Natural killer cell (primary cell): ENCODE measurements at regions not wholly inside any gene's neighbourhood (a gene's known extent, or its start where the extent isn't known, plus 50 kb on each side); places are given as distances from the start of the nearest gene placed in this dataset.

ENCODE experiments used
- ATAC-seq, 3 donors: fragments of 150-1000 bp in 2 of 3; fragments of 200-7000 bp in 1 of 3; cut with Tn5 transposase; 1 replicate in 1 of 3; 2 replicates in 2 of 3; pipeline ENCODE4 v1.10.0; 2021; ENCODE audit warnings: mild to moderate bottlenecking in 2 of 3, moderate library complexity in 2 of 3
- DNase-seq, 2 donors: peaks; one replicate each; pipeline versions ENCODE4 v3.0.0 to v3.0.0-alpha.2; 2013 to 2021; ENCODE audit warnings: mixed read lengths in 1 of 2
- H3K27ac ChIP-seq: one replicate; pipeline ENCODE4 v1.5.1; 2013; ENCODE audit warnings: mild to moderate bottlenecking, low read length
- H3K27me3 ChIP-seq: one replicate; pipeline ENCODE4 v1.6.1; 2013; ENCODE audit warnings: low read length; ENCODE audit not compliant: control insufficient read depth, insufficient read depth
- H3K36me3 ChIP-seq: one replicate; pipeline ENCODE4 v1.6.1; 2013; ENCODE audit warnings: low read length; ENCODE audit not compliant: control insufficient read depth, insufficient read depth
- H3K4me1 ChIP-seq: one replicate; pipeline ENCODE4 v1.6.1; 2013; ENCODE audit warnings: low read length; ENCODE audit not compliant: control insufficient read depth, insufficient read depth
- H3K4me3 ChIP-seq: one replicate; pipeline ENCODE4 v1.5.1; 2013; ENCODE audit warnings: low read length
- H3K9me3 ChIP-seq: one replicate; pipeline ENCODE4 v1.6.1; 2013; ENCODE audit warnings: low read length; ENCODE audit not compliant: control insufficient read depth, insufficient read depth
- H3K27ac Mint-ChIP-seq, 2 donors: one replicate each; pipeline ENCODE4 v1.8.0; 2022; ENCODE audit warnings: mild to moderate bottlenecking in 2 of 2, mixed read lengths in 2 of 2, moderate library complexity in 1 of 2
- H3K27me3 Mint-ChIP-seq, 2 donors: one replicate each; pipeline ENCODE4 v1.8.0; 2022; ENCODE audit warnings: low read depth in 2 of 2, mixed read lengths in 2 of 2
- H3K36me3 Mint-ChIP-seq: one replicate; pipeline ENCODE4 v1.8.0; 2022; ENCODE audit warnings: mixed read lengths
- H3K4me1 Mint-ChIP-seq, 2 donors: one replicate each; pipeline ENCODE4 v1.8.0; 2022; ENCODE audit warnings: mixed read lengths in 2 of 2
- H3K4me3 Mint-ChIP-seq: one replicate; pipeline ENCODE4 v1.8.0; 2022; ENCODE audit warnings: mild to moderate bottlenecking, moderate library complexity, mixed read lengths
- H3K9me3 Mint-ChIP-seq, 2 donors: one replicate each; pipeline ENCODE4 v1.8.0; 2022; ENCODE audit warnings: mixed read lengths in 2 of 2
- WGBS: methylation state at CpG from one replicate; pipeline ENCODE4 v1.1.7; 2013; ENCODE audit warnings: missing lambda C conversion rate; ENCODE audit not compliant: insufficient coverage; 5-methylcytosine and 5-hydroxymethylcytosine counted together
- intact Hi-C: fragments of 100-400 bp; cut with micrococcal nuclease; formaldehyde crosslinking; loops from one replicate; pipeline ENCODE4 v1.14.2; 2022
- TF ChIP-seq, protein P1 (sequence below): fragments of 200-600 bp; IDR thresholded peaks from one replicate; pipeline ENCODE4 v1.8.0; 2022; ENCODE audit warnings: antibody characterized with exemption

DNA sequence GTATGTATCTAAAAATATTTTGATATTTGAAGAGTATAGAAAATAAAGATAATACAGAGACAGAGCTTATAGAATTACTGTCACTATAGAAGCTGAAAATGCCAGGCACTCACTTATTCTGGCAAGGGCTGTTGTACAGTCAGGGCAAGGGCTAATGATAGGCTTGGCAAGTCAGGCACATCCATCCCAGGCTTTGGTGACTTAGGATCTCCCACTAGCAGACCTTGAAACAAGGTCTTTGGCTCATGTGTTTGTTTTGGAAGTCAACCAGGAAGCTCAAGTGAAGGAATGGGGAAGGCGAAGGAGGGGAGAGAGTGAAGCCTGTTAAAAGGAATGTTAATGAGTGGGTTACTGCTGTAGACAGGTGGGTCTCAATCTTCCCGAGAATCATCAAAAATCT lies 199.1 kb upstream of the SUCLG2 start:
- Histone ChIP-seq H3K4me1 (no peaks in the 10 kb centered on the region), H3K9me3 (no peaks in the 10 kb centered on the region), H3K27ac (no peak overlapping the region), H3K27me3 (no peaks in the 10 kb centered on the region), H3K36me3 (no peaks in the 10 kb centered on the region), H3K4me3 (no peak overlapping the region)
- H3K4me3 Mint-ChIP-seq, result no peak overlapping the region
- H3K36me3 Mint-ChIP-seq, result no peaks in the 10 kb centered on the region
- H3K27me3 Mint-ChIP-seq, result peaks cover 12 to 23% of the 10 kb centered on the region in 2 donors
- intact Hi-C loops, result no loop called here
- 91% methylated on average over 2 of the region's 2 CpGs for WGBS
- DNase-seq (no peak), ATAC-seq (no peak)
- TF ChIP-seq, protein P1, sequence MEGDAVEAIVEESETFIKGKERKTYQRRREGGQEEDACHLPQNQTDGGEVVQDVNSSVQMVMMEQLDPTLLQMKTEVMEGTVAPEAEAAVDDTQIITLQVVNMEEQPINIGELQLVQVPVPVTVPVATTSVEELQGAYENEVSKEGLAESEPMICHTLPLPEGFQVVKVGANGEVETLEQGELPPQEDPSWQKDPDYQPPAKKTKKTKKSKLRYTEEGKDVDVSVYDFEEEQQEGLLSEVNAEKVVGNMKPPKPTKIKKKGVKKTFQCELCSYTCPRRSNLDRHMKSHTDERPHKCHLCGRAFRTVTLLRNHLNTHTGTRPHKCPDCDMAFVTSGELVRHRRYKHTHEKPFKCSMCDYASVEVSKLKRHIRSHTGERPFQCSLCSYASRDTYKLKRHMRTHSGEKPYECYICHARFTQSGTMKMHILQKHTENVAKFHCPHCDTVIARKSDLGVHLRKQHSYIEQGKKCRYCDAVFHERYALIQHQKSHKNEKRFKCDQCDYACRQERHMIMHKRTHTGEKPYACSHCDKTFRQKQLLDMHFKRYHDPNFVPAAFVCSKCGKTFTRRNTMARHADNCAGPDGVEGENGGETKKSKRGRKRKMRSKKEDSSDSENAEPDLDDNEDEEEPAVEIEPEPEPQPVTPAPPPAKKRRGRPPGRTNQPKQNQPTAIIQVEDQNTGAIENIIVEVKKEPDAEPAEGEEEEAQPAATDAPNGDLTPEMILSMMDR, result no peak
- H3K27ac Mint-ChIP-seq, result no peak overlapping the region
- H3K9me3 Mint-ChIP-seq, result peaks cover 0 to 4% of the 10 kb centered on the region in 2 donors
- peaks cover 0 to 4% of the 10 kb centered on the region in 2 donors for H3K4me1 Mint-ChIP-seq

- intact Hi-C loops, result no loop called here
- Mint-ChIP-seq H3K36me3 (no peaks in the 10 kb centered on the region), H3K4me1 (no peaks in the 10 kb centered on the region)
Observed at GRCh38 chr3:67848299-67848698, 193.9 kb upstream of the SUCLG2 start.

GRCh38 chr3:67846166-67846565 lies 191.8 kb upstream of the SUCLG2 start:
- peaks cover 3 to 11% of the 10 kb centered on the region in 2 donors for H3K27me3 Mint-ChIP-seq
- Histone ChIP-seq H3K4me1 (no peaks in the 10 kb centered on the region), H3K4me3 (no peak overlapping the region), H3K27me3 (no peaks in the 10 kb centered on the region), H3K36me3 (no peaks in the 10 kb centered on the region), H3K27ac (no peak overlapping the region), H3K9me3 (no peaks in the 10 kb centered on the region)
- TF ChIP-seq, protein P1, result no peak
- no peak overlapping the region for H3K4me3 Mint-ChIP-seq
- H3K36me3 Mint-ChIP-seq, result no peaks in the 10 kb centered on the region
- DNase-seq (no peak), ATAC-seq (no peak)
- intact Hi-C loops, result no loop called here
- no peaks in the 10 kb centered on the region for H3K9me3 Mint-ChIP-seq
- no peak overlapping the region for H3K27ac Mint-ChIP-seq
- H3K4me1 Mint-ChIP-seq, result no peaks in the 10 kb centered on the region

More at GRCh38 chr3:67848299-67848698, 193.9 kb upstream of the SUCLG2 start:
- H3K9me3 Mint-ChIP-seq, result no peaks in the 10 kb centered on the region
- H3K27me3 Mint-ChIP-seq, result peaks cover 8 to 15% of the 10 kb centered on the region in 2 donors
- no peaks in the 10 kb centered on the region for H3K27me3 ChIP-seq
- no peaks in the 10 kb centered on the region for H3K36me3 ChIP-seq
- 100% methylated on average over 2 of the region's 3 CpGs for WGBS
- no peak overlapping the region for H3K4me3 Mint-ChIP-seq
- TF ChIP-seq, protein P1, result no peak
- no peak overlapping the region for H3K27ac ChIP-seq
- H3K4me1 ChIP-seq, result no peaks in the 10 kb centered on the region
- no peaks in the 10 kb centered on the region for H3K9me3 ChIP-seq
- H3K27ac Mint-ChIP-seq, result no peak overlapping the region
- ATAC-seq (no peak), DNase-seq (no peak)
- no peak overlapping the region for H3K4me3 ChIP-seq

DNA sequence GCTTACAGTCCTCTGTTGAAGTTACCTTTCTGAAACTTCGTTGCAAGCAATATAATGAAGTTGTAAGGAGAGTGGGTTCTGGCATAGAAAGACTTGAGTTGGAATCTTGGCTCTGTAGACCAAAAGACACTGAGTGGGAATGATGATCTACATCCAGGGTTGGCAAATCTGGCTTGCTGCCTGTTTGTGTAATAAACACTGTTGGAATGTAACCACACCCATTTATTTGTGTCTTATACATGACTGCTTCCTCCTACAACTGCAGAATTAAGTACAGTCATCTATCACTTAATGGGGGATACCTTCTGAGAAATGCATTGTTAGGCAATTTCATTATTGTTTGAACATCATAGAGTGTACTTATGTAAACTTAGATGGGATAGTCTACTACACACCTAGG lies 178.4 kb upstream of the SUCLG2 start:
- TF ChIP-seq, protein P1, result no peak
- intact Hi-C loops, result no loop called here
- H3K36me3 Mint-ChIP-seq, result peaks cover 12% of the 10 kb centered on the region
- Histone ChIP-seq H3K4me1 (no peaks in the 10 kb centered on the region), H3K36me3 (no peaks in the 10 kb centered on the region), H3K27ac (no peak overlapping the region), H3K9me3 (no peaks in the 10 kb centered on the region), H3K27me3 (no peaks in the 10 kb centered on the region), H3K4me3 (no peak overlapping the region)
- WGBS, result 76% methylated on average over 1 of the region's 1 CpG
- H3K4me1 Mint-ChIP-seq, result no peaks in the 10 kb centered on the region
- DNase-seq (no peak), ATAC-seq (no peak)
- H3K4me3 Mint-ChIP-seq, result no peak overlapping the region
- H3K27me3 Mint-ChIP-seq, result peaks cover 3 to 15% of the 10 kb centered on the region in 2 donors
- H3K27ac Mint-ChIP-seq, result no peak overlapping the region
- H3K9me3 Mint-ChIP-seq, result peaks cover 5 to 16% of the 10 kb centered on the region in 2 donors
